HG03460 (cell line): ENCODE measurements at regions not wholly inside any gene's neighbourhood (a gene's known extent, or its start where the extent isn't known, plus 50 kb on each side); places are given as distances from the start of the nearest gene placed in this dataset.

Source experiments
- ATAC-seq: cut with Tn5 transposase; IDR thresholded peaks from one replicate; pipeline ENCODE4 v1.9.1; 2021; ENCODE audit not compliant: unreplicated experiment

- no peak for ATAC-seq
Observed at GRCh38 chr21:16071761-16072160, 342.0 kb downstream of the USP25 start.

GRCh38 chr21:16072221-16072620 is 342.4 kb downstream of the USP25 start:
- ATAC-seq: no peak

DNA sequence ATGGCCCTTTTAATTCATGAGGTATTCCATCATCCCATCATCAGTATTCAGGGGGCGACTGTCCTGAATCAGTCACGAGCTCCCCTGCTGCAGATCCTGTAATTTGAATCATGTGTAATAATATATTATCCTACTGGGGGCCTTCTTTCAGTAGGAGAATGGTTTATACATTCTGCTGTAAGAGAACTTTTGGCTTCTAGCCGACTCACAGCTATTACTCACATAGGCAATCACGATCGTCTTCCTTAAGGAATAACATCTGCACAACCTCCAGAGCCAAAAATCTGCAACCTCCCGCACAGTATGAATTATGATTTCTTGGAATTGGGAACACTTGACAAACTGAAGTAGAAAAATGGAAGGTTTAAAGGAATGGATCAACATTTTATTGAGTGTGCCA is 343.0 kb downstream of the USP25 start:
- no peak for ATAC-seq

- ATAC-seq: no peak
Observed at GRCh38 chr21:16073586-16073985, 343.8 kb downstream of the USP25 start.

DNA sequence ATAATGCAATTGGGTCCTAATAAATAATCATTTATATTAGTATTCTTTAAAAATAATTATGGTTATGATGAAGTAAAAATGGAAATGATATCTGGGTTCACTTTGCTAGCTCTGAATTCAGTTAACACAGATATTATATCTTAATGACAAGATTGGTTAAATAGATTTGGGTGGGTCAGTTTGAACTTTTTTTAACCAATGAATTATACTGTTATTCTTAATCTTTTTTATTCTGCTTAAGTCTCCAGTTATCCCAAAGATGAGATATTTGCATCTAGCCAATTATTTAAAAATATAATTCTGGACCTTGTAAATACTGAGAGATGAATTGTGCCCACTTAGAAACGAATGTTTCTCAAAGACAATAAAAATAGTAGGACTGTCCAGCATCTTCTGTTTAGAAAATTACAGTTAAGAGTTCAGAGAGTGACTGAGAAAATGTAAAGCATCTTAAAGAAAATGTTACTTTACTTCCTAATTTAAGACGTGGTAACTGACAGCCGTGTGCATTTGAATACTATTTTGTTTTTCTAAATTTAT is 345.2 kb downstream of the USP25 start:
- no peak for ATAC-seq

DNA sequence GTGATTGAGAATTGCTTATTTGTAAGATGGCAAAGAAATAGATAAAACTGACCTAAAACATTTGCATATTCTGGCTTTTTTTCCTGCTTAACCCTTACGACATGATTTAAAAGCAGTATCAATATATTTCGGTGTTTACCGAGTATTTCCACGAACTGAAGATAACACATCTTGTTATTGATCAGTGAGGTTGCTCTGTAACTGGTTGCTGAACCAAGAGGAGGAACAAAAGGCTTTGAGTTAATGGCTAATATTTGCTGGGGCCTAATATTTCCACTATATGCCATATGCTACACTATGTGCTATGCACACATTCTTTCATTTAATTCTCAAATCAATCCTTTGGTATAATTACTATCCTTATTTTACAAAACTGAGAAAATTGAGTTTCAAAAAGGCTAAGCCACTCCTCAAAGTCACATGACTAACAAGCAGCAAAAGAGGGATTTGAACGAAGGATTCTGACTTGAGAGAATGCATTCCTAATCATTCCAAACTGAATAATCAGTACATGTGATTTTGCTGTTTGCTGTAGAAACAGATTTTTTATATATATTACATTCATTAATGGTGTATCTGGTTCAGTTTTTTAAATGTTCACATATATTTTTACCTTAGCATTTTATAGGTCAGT is 346.0 kb downstream of the USP25 start:
- no peak for ATAC-seq

DNA sequence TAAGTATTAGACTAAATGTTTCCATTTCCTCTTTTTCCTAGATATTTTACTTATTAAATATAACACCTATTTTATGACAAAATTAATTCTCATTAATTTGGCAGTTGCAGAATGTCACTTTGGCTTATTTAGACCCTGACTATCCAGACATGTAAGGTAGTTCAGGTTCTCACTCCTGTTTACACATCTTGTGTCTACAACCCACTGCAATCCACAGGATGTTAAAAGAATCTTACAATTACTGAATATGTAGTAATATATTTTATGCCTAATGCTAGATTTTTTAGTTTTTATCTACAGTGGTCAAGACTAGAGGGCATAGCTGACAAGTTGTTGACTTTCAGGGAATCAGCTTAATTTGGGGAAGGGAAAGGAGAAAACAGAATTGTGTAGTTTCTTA is 346.7 kb downstream of the USP25 start:
- ATAC-seq: no peak

DNA sequence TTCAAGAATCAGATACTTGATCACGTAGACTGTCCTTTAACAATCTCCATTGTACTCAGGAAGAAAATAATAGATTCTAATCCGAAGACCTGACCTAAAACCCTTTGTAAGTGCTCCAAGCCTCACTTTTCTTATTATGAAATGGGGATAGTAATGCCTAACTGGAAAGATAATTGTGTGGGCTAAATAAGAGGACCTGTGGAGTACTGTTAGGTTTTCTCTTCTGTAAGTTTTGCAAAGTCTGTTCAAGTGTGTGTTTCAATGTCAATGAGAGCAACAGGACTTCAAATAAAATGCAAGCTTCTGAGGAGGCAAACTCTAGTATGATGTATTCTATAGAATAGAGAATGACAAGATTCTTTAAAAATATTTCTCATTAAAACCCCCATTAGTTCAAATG is 348.6 kb downstream of the USP25 start:
- no peak for ATAC-seq

DNA sequence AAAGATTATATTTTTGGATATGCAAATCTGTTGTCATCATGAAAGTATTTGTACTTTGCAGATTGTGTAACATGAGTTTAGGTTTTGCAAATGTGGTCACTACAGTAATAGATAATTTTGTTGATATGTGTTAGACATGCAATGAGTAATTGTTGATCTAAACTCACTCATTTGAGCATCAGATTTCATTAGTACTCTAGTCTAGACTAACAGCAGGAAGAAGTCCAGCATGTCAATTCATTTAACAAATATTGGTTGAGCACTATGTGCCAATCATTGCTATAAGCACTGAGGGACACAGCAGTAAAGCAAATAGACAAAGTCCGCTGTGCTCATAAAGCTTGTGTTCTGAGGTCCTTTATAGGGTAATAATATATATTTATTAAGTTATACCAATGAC is 350.0 kb downstream of the USP25 start:
- ATAC-seq: no peak

DNA sequence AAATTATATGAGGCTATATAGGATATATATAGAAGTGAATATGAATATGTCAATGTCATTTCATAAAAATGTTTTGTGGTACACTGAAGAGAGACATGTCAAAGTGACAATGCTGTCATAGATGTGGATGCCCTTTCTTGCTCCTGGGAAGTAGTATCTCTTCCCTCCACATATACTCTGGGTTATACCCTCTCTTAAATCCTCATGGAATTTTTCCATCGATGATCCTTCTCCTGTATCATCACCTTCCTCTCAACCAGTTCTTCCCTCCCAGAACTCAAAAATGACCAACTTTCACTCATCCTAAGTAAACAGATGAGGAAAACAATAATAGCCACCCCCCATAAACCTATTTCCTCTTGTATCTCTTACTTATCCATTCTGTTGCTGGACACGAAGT is 351.5 kb downstream of the USP25 start:
- ATAC-seq: no peak

GRCh38 chr21:16082038-16082816 is 352.4 kb downstream of the USP25 start:
- no peak for ATAC-seq

GRCh38 chr21:16084776-16085364 is 355.1 kb downstream of the USP25 start:
- ATAC-seq: no peak

DNA sequence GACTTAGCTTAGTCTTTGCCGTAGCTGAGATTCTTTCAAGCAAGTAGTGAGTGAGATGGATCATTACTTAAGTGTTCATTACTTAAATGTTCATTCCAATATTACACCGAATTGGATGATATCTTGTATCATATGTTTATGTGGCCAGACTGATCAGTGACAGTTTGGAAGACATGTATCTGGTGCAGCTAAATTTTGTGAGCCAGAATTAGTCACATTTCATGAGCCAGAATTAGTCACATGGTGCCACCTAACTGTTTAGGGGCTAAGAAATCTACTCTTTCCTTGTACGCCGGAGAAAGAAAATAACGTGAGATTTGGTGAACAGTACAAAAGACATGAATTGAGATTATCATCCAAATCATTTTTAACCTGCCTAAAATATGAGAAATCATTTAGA is 355.6 kb downstream of the USP25 start:
- no peak for ATAC-seq

DNA sequence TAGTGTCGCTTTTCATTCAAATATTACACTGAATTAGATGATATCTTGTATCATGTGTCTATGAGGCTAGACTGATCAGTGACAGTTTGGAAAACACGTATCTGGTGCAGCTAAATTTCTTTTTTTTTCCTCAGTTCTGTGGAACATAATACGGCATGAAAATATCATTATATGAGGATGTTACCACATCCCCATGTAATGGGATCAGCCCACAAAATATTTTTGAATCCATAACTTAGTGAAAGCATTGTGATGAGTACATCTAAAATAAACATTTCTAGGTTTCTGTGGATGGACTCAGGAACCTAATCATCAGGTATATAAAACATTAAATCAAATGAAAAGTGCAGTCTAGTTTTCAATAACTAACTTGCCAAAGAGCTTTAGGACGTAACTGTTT is 356.3 kb downstream of the USP25 start:
- ATAC-seq: no peak

- no peak for ATAC-seq
Observed at GRCh38 chr21:16086936-16087335, 357.2 kb downstream of the USP25 start.

DNA sequence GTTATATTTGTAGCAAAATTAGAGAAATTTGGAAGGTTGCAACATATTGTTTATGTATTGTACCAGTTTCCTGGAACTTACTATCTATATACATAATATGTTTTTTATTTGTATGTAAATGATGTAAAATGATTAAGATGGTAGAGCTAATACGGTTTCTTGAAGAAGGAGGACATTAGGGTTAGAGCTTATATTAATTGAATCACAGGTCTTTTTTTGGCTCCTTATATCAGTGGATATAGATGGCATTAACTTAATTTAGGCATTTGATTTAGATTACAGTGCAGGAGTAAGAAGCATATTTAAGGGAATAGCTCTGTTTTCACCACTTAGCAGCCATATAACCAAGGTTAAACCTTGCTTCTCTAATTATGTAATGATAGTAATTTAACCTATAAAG is 357.7 kb downstream of the USP25 start:
- ATAC-seq: no peak

- no peak for ATAC-seq
Observed at GRCh38 chr21:16088056-16088455, 358.3 kb downstream of the USP25 start.

DNA sequence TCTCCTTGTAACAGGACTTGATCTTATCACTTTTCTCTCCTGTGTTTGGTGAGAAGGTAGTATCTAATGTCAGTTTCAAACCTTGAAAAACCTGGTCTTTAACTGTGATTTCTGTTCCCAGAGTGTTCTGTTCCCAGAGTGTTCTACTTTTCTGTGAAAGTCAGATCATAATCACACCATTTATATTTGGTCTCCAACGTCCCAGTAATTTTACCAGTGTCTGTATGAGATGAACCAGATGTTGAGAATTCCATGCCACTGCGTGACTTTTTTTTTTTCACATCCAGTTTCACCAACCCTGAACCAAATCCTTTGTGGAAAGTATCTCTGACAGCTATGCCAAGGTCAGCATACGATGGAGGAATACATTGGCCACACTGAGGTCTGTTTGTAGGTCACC is 365.2 kb downstream of the USP25 start:
- ATAC-seq: no peak

GRCh38 chr21:16096988-16097387 is 367.2 kb downstream of the USP25 start:
- no peak for ATAC-seq

- no peak for ATAC-seq
Observed at GRCh38 chr21:16102113-16102512, 372.3 kb downstream of the USP25 start.

- no peak for ATAC-seq
Observed at GRCh38 chr21:16108561-16109075, 378.8 kb downstream of the USP25 start.
